GM12878 (cell line): ENCODE measurements at regions not wholly inside any gene's neighbourhood (a gene's known extent, or its start where the extent isn't known, plus 50 kb on each side); places are given as distances from the start of the nearest gene placed in this dataset.

Experiments
- ATAC-seq: fragments of 200-7000 bp; cut with Tn5 transposase; 3 replicates; pipeline ENCODE4 v1.9.1; 2020; ENCODE audit warnings: mild to moderate bottlenecking, moderate library complexity
- BruUV-seq: library from RNA; stranded (reverse); fragments of 400-500 nt; replicated peaks from 2 replicates; lab custom pipeline; 2021; lab: Mats Ljungman, UMichigan
- CTCF ChIA-PET: fragments of 300-600 bp; sonication (Branson Sonifier 250); formaldehyde crosslinking; extraction: SDS; loops from one replicate; lab custom pipeline; 2021; ENCODE audit warnings: inconsistent platforms; lab: Yijun Ruan, JAX
- POLR2A ChIA-PET: fragments of 350-600 bp; formaldehyde crosslinking; extraction: SDS; loops from one replicate; lab custom pipeline; 2021; ENCODE audit warnings: inconsistent platforms; lab: Charles Lee
- RAD21 ChIA-PET: fragments of 300-600 bp; sonication (Branson Sonifier 250); formaldehyde crosslinking; loops from one replicate; lab custom pipeline; 2023; ENCODE audit warnings: antibody characterized with exemption; ENCODE audit not compliant: unreplicated experiment; lab: Charles Lee
- SMC1A ChIA-PET: fragments of 300-600 bp; sonication (Branson Sonifier 250); formaldehyde crosslinking; loops from one replicate; lab custom pipeline; 2023; ENCODE audit not compliant: unreplicated experiment, uncharacterized antibody; lab: Charles Lee
- DNase-seq: peaks from one replicate; pipeline ENCODE4 v3.0.0-alpha.2; 2011; ENCODE audit warnings: low read depth, low spot score
- FAIRE-seq: peaks from 3 replicates; lab custom pipeline; 2011; peaks lifted over from hg19 to GRCh38; lab: Jason Lieb, UNC
- H2AFZ ChIP-seq: 2 replicates; pipeline ENCODE4 v1.6.0; 2011; ENCODE audit warnings: low read depth, low read length, control low read depth; ENCODE audit not compliant: control insufficient read depth
- H3K27ac ChIP-seq: 2 replicates; pipeline ENCODE4 v1.5.1; 2011; ENCODE audit warnings: control low read depth; ENCODE audit not compliant: control insufficient read depth, insufficient read depth
- H3K27me3 ChIP-seq, 2 experiments: replicated peaks in 1 of 2; 2 replicates each; pipeline versions ENCODE4 v1.6.0 to v1.6.1; 2011; ENCODE audit warnings: low read length in 1 of 2; ENCODE audit not compliant: control insufficient read depth in 2 of 2, insufficient read depth in 2 of 2
- H3K36me3 ChIP-seq, 2 experiments: 2 replicates each; pipeline ENCODE4 v1.5.1; 2011; ENCODE audit warnings: low read length in 1 of 2; ENCODE audit not compliant: control insufficient read depth in 2 of 2, insufficient read depth in 2 of 2
- H3K4me1 ChIP-seq: 2 replicates; pipeline ENCODE4 v1.6.1; 2011; ENCODE audit warnings: mild to moderate bottlenecking, low read length, moderate library complexity, mixed read lengths; ENCODE audit not compliant: control insufficient read depth, insufficient read depth
- H3K4me2 ChIP-seq: 2 replicates; pipeline ENCODE4 v1.6.0; 2011; ENCODE audit warnings: control low read depth; ENCODE audit not compliant: control insufficient read depth, insufficient read depth
- H3K4me3 ChIP-seq: fragments of 200-600 bp; sonication (generic); 2 replicates; pipeline ENCODE4 v1.5.1; 2016
- H3K79me2 ChIP-seq: 2 replicates; pipeline ENCODE4 v1.6.0; 2011; ENCODE audit warnings: low read length; ENCODE audit not compliant: control insufficient read depth, insufficient read depth
- H3K9ac ChIP-seq: 2 replicates; pipeline ENCODE4 v1.8.0; 2011; ENCODE audit warnings: low read length, control low read depth, mixed read lengths; ENCODE audit not compliant: control insufficient read depth, insufficient read depth
- H3K9me3 ChIP-seq: replicated peaks from 3 replicates; pipeline ENCODE4 v1.5.1; 2011; ENCODE audit warnings: mild to moderate bottlenecking, low read length; ENCODE audit not compliant: control insufficient read depth, insufficient read depth
- H4K20me1 ChIP-seq: 2 replicates; pipeline ENCODE4 v1.6.0; 2011; ENCODE audit not compliant: control insufficient read depth, insufficient read depth
- E4F1 ChIP-seq: fragments of 450-650 bp; IDR thresholded peaks from 2 replicates; pipeline ENCODE4 v1.6.1; 2018; ENCODE audit warnings: borderline replicate concordance, mild to moderate bottlenecking; ENCODE audit not compliant: partially characterized antibody
- EZH2 ChIP-seq: IDR thresholded peaks from 2 replicates; pipeline ENCODE4 v1.6.1; 2012; ENCODE audit warnings: low read depth, mild to moderate bottlenecking, control low read depth, inconsistent platforms, low read length, borderline replicate concordance; ENCODE audit not compliant: control insufficient read depth
- GATAD2B ChIP-seq: fragments of 450-650 bp; conservative IDR thresholded peaks from 2 replicates; pipeline ENCODE4 v1.6.1; 2017; ENCODE audit warnings: low read depth, mild to moderate bottlenecking, moderate library complexity
- IRF4 ChIP-seq: IDR thresholded peaks from 2 replicates; pipeline ENCODE4 v1.6.1; 2011; ENCODE audit warnings: low read depth, low read length
- MAX ChIP-seq: IDR thresholded peaks from 2 replicates; pipeline ENCODE4 v1.6.1; 2012; ENCODE audit warnings: low read depth, low read length, improper control_type of control experiment
- MTA2 ChIP-seq: fragments of 450-650 bp; IDR thresholded peaks from 2 replicates; pipeline ENCODE4 v1.6.1; 2016; ENCODE audit warnings: low read depth, mild to moderate bottlenecking, moderate library complexity
- NFIC ChIP-seq: IDR thresholded peaks from 2 replicates; pipeline ENCODE4 v1.6.1; 2012; ENCODE audit warnings: low read depth, mild to moderate bottlenecking, inconsistent platforms, low read length, moderate library complexity
- RFX5 ChIP-seq: IDR thresholded peaks from 2 replicates; pipeline ENCODE4 v1.6.1; 2011; ENCODE audit warnings: low read depth, low read length, improper control_type of control experiment
- SREBF2 ChIP-seq: IDR thresholded peaks from 2 replicates; pipeline ENCODE4 v1.6.1; 2012; ENCODE audit warnings: mild to moderate bottlenecking, low read length
- ZBED1 ChIP-seq: IDR thresholded peaks from 2 replicates; pipeline ENCODE4 v1.6.1; 2016; ENCODE audit warnings: borderline replicate concordance
- ZNF687 ChIP-seq: fragments of 450-650 bp; IDR thresholded peaks from 2 replicates; pipeline ENCODE4 v1.6.1; 2017; ENCODE audit warnings: mild to moderate bottlenecking, moderate library complexity
- WGBS: methylation state at CpG from one replicate; pipeline ENCODE4 v1.1.6; 2016; ENCODE audit warnings: low lambda C conversion rate; ENCODE audit not compliant: insufficient replicate concordance, insufficient coverage; ENCODE audit errors: missing lambda C conversion rate; 5-methylcytosine and 5-hydroxymethylcytosine counted together
- in situ Hi-C: fragments of 300-500 bp; cut with MboI; formaldehyde crosslinking; loops from 9 replicates; pipeline ENCODE4 v1.14.3; 2018; ENCODE audit warnings: mixed read lengths
- intact Hi-C: fragments of 100-400 bp; cut with micrococcal nuclease; formaldehyde crosslinking; loops from one replicate; pipeline ENCODE4 v1.14.2; 2022; ENCODE audit not compliant: unreplicated experiment

GRCh38 chr18:72171596-72171995, 372.5 kb downstream of the CBLN2 start:
- Histone ChIP-seq H3K27me3 (no peaks in the 10 kb centered on the region), H2AFZ (no peak overlapping the region), H3K36me3 (no peaks in the 10 kb centered on the region), H3K9ac (no peak overlapping the region), H3K4me3 (no peak overlapping the region), H4K20me1 (no peaks in the 10 kb centered on the region), H3K9me3 (no peaks in the 10 kb centered on the region), H3K4me2 (no peak overlapping the region), H3K79me2 (no peaks in the 10 kb centered on the region), H3K4me1 (no peaks in the 10 kb centered on the region), H3K27ac (no peak overlapping the region)
- DNase-seq (no peak), ATAC-seq (no peak), FAIRE-seq (no peak)
- CTCF ChIA-PET = interaction anchor here (0.7 to 1.8 kb wide), 2 partner anchors 9 kb away, joined by 3 to 6 read pairs; no protein-coding TSS in a partner anchor
- in situ Hi-C loops (no loop called here), intact Hi-C loops (no loop called here)
- 18% methylated on average over 2 of the region's 2 CpGs for WGBS
- no peak for TF ChIP-seq SREBF2
- no peak for TF ChIP-seq RFX5
- TF ChIP-seq ZBED1 = no peak
- TF ChIP-seq GATAD2B = no peak
- BruUV-seq = no TSS peak
- RAD21 ChIA-PET = no interaction called here
- SMC1A ChIA-PET = interaction anchor here (0.8 to 1.6 kb wide), 4 partner anchors 11 to 172 kb away, joined by 3 to 4 read pairs (median 4); no protein-coding TSS in a partner anchor
- POLR2A ChIA-PET = interaction anchor here (1.6 kb wide), 1 partner anchor 10 kb away, joined by 5 read pairs; no protein-coding TSS in a partner anchor

- H3K27ac ChIP-seq = no peak overlapping the region
- no peaks in the 10 kb centered on the region; the same call in 2 of the 3 replicates for H3K9me3 ChIP-seq
- ATAC-seq = no peak
- BruUV-seq = no TSS peak
- no peaks in the 10 kb centered on the region for H4K20me1 ChIP-seq
- in situ Hi-C loops = no loop called here
- no peak overlapping the region for H3K4me3 ChIP-seq
- H3K79me2 ChIP-seq = no peaks in the 10 kb centered on the region
- RAD21 ChIA-PET = interaction anchor here (2.4 kb wide), 1 partner anchor 10 kb away, joined by 7 read pairs; no protein-coding TSS in a partner anchor
- FAIRE-seq = no peak
- intact Hi-C loops = no loop called here
- SMC1A ChIA-PET = interaction anchor here (1.1 to 1.2 kb wide), 2 partner anchors 31 to 157 kb away, joined by 3 read pairs; no protein-coding TSS in a partner anchor
- H3K36me3 ChIP-seq = no peaks in the 10 kb centered on the region
- POLR2A ChIA-PET = interaction anchor here (2.2 kb wide), 1 partner anchor 11 kb away, joined by 5 read pairs; no protein-coding TSS in a partner anchor
- no peak overlapping the region for H2AFZ ChIP-seq
- no peaks in the 10 kb centered on the region for H3K27me3 ChIP-seq
- H3K4me2 ChIP-seq = no peak overlapping the region
- CTCF ChIA-PET = no interaction called here
- no peak overlapping the region for H3K9ac ChIP-seq
- 10% methylated on average over 1 of the region's 1 CpG for WGBS
- no peaks in the 10 kb centered on the region for H3K4me1 ChIP-seq
- no peak for DNase-seq
- no peak for TF ChIP-seq MAX
- no peak for TF ChIP-seq NFIC
- no peak for TF ChIP-seq ZNF687
- TF ChIP-seq MTA2 = no peak
- TF ChIP-seq E4F1 = no peak
- no peak for TF ChIP-seq EZH2
- TF ChIP-seq IRF4 = no peak
Measured at GRCh38 chr18:72161691-72162090, 382.5 kb downstream of the CBLN2 start.
